ENCODE measurements at regions not wholly inside any gene's neighbourhood (a gene's known extent, or its start where the extent isn't known, plus 50 kb on each side); places are given as distances from the start of the nearest gene placed in this dataset.

GRCh38 chr5:109479260-109479860 lies 69.6 kb upstream of the PJA2 start:
- TF ChIP-seq CTCF (IDR thresholded peaks at IDR 0.05; ENCODE audit: low read depth, low read length, missing control alignments) = peak; percentile 34
- no peak overlapping the region for H3K4me3 ChIP-seq (ENCODE audit: low read depth, low read length)
- no peak for DNase-seq (ENCODE audit: low read depth)

GRCh38 chr5:109478830-109479229 lies 69.1 kb upstream of the PJA2 start:
- DNase-seq (ENCODE audit: low read depth) = no peak
- H3K4me3 ChIP-seq (ENCODE audit: low read depth, low read length) = no peak overlapping the region
- no peak for TF ChIP-seq CTCF (IDR thresholded peaks at IDR 0.05; ENCODE audit: low read depth, low read length, missing control alignments)

- no peak overlapping the region for H3K4me3 ChIP-seq (ENCODE audit: low read depth, low read length)
- DNase-seq (ENCODE audit: low read depth) = no peak
- no peak for TF ChIP-seq CTCF (IDR thresholded peaks at IDR 0.05; ENCODE audit: low read depth, low read length, missing control alignments)
Observed at GRCh38 chr5:109476292-109476691, 66.5 kb upstream of the PJA2 start.

- no peak overlapping the region for H3K4me3 ChIP-seq (ENCODE audit: low read depth, low read length)
- DNase-seq (ENCODE audit: low read depth) = no peak
- no peak for TF ChIP-seq CTCF (IDR thresholded peaks at IDR 0.05; ENCODE audit: low read depth, low read length, missing control alignments)
Observed at GRCh38 chr5:109469896-109470662, 60.3 kb upstream of the PJA2 start.

GRCh38 chr5:109468737-109469420 lies 59.1 kb upstream of the PJA2 start:
- no peak overlapping the region for H3K4me3 ChIP-seq (ENCODE audit: low read depth, low read length)
- DNase-seq (ENCODE audit: low read depth) = peak; percentile 81
- peak; percentile 74 for TF ChIP-seq CTCF (IDR thresholded peaks at IDR 0.05; ENCODE audit: low read depth, low read length, missing control alignments)

- TF ChIP-seq CTCF (IDR thresholded peaks at IDR 0.05; ENCODE audit: low read depth, low read length, missing control alignments) = no peak
- no peak for DNase-seq (ENCODE audit: low read depth)
- no peak overlapping the region for H3K4me3 ChIP-seq (ENCODE audit: low read depth, low read length)
Observed at GRCh38 chr5:109468288-109468676, 58.5 kb upstream of the PJA2 start.

All from GM12864 (cell line).